NCI-H2171 treated with DMSO at 0.1 percent for 48 hours (cell line): ENCODE measurements at regions not wholly inside any gene's neighbourhood (a gene's known extent, or its start where the extent isn't known, plus 50 kb on each side); places are given as distances from the start of the nearest gene placed in this dataset.
"Not testable (repeated sequence)": the region's sequence is repeated elsewhere in the genome, so short reads cannot be mapped to it uniquely, and the experiment has no call there.

Experiments
- DNase-seq: peaks from one replicate; lab custom pipeline; 2025; lab: John Stamatoyannopoulos, UW

DNA sequence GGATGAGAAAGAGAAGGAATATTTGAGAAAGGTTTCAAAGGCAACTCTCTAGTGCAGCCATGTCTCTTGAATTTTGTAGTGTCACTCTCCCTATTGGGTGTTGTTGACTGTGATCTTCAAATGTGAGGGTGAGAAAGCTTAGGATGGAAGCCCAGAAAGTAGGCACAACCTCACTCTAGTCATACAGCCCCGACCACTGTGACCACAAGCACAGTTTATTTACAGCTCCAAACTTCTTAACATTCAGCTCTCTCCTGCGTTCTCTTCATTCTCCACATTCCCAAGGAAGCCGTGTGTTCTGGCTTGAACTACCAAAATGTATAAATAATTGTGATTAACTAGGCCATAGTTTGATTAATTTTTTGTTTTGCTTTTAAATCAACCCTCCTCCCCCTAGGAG is 542.9 kb downstream of the LRRC70 start:
- DNase-seq, result no peak

- DNase-seq, result no peak
Observed at GRCh38 chr5:63118221-63118620, 539.6 kb downstream of the LRRC70 start.

GRCh38 chr5:63111891-63112290 is 533.3 kb downstream of the LRRC70 start:
- DNase-seq, result no peak

GRCh38 chr5:63101870-63102269 is 523.3 kb downstream of the LRRC70 start:
- DNase-seq, result no peak

GRCh38 chr5:63097286-63097685 is 518.7 kb downstream of the LRRC70 start:
- DNase-seq, result no peak

- DNase-seq, result no peak
Observed at GRCh38 chr5:63094730-63095129, 516.1 kb downstream of the LRRC70 start.

DNA sequence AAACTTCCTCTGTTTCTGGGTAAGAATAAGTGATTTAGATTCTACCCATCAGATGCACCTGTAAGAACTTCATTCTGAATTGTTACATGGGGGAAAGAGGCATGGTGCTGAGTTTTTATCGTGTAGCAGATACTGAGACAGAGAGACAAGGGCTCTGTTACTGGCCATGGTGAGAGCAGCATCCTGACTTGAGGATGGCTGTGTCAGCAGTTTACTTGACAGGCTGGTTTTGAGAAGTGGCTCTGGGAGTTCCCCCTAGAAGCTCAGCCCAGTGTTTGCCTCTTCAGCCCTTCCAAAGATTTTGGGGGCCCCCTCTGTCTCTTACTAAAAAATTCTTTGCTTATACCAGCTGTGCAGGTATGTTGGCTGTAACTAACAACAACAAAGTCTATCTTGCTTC is 510.5 kb downstream of the LRRC70 start:
- DNase-seq, result no peak

GRCh38 chr5:63085561-63085960 is 506.9 kb downstream of the LRRC70 start:
- DNase-seq, result no peak

- not testable (repeated sequence) for DNase-seq
Observed at GRCh38 chr5:63083689-63084088, 505.1 kb downstream of the LRRC70 start.

DNA sequence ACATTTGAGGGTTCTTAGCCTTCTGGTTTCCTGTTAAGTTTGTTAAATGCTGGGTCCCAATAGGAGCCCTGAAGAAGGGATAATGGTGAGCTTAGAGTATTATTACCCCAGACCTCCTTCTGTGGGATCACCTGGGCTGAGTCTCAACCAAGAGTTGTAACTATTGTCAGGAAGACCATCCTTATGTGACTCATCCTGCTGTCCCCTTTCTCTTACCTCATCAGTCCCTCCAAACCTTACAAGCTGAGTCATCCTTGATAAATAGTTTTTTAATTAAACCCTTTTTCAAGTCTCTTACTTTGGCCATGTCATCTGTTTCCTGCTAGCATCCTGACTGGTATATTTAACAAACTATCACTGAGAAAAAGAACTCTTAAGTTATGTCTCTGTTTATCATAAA is 502.8 kb downstream of the LRRC70 start:
- DNase-seq, result no peak

DNA sequence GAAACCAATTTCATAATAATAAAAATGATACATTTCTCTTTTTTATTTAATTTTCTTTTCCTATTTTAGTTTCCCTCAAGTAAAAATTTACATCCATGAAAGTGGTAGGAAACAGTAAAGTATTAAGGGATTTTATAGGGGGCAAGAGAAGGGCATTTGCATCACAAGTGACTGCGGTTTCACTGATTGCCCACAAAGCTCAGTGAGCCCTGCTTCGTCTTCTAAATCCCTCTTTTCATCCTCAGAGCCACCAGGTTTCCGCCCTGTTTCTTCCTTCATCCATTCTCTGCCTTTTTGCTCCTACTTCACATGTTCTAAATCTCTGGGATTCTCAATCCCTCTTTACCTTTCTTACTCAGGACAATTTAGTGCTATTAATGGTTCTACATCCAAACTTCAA is 491.4 kb downstream of the LRRC70 start:
- DNase-seq, result no peak

DNA sequence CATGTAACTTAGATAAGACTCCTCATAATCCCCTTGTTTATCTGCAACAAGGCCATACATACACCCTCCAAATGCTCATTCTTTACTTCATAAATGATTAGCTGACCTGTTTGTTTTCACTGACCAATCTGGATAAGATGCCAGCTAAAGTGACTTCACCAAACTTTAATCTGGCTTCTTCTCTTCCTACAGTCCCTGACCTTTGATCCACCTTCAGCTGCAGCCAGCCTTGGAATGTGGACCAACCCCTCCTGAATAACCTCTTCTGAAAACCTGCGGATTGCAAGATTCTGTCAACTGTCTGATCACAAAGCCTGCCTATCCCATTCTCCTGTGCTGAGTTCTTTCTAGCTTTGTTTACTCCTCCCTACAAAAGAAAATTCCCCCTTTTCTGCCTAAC is 476.8 kb downstream of the LRRC70 start:
- DNase-seq, result no peak

GRCh38 chr5:63053019-63053638 is 474.5 kb downstream of the LRRC70 start:
- no peak for DNase-seq

DNA sequence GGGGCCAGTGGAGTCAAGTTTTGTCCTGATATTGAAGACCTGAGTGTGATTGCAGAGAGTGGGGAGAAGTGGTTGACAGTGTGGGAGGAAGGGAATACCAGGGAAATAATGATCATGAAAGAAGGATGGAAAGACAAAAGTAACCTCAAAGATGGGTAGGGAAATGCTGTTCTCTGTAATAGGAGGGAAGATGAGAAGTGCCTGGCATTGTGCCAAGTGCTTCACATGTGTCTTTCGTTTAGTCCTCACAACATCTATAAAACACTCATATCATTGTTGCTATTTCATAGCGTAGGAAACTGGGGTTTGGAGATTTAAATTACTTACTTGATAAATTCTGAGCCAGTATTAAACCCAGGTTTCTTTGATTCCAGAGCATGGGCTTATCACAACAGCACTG is 472.3 kb downstream of the LRRC70 start:
- no peak for DNase-seq

DNA sequence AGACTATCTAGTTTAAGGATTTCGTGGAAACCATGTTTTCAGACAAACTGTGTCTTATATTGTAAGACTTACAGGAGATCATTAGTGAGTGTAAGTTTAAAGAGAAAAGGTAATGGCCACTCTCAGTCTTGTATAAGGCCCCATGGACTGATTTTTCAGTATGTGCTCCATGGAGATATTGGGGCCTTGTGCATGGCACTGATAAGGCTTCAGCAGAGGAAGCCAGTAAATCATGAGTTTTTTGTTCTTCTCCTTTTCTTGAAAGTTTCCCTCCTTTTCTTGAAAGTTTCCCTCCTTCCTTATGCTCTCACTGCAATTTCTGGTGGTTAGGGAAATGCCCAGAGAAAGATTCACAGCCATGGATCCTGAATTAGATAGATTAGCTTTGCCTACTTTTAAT is 471.3 kb downstream of the LRRC70 start:
- DNase-seq, result no peak

- no peak for DNase-seq
Observed at GRCh38 chr5:63043792-63044191, 465.2 kb downstream of the LRRC70 start.

GRCh38 chr5:63032343-63032742 is 453.7 kb downstream of the LRRC70 start:
- no peak for DNase-seq

DNA sequence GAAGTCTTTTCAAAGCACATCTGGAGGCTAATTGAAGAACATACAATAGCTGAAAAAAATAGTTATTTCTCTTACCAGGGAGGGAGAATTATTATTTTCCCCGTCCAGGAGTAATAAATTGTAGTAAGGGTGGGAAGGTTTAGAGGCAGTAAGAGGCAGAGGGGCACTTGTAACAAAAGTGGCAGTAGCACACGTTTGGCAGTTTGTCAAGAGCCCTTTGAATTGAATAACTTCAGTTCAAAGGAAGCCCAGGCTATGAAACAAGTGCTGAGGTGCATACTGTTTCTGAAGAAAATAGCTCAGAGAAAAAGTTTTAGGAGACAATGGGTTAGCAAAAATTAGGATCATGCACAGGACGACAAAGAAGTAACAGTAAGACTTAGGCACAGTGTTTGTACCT is 451.3 kb downstream of the LRRC70 start:
- DNase-seq, result no peak

DNA sequence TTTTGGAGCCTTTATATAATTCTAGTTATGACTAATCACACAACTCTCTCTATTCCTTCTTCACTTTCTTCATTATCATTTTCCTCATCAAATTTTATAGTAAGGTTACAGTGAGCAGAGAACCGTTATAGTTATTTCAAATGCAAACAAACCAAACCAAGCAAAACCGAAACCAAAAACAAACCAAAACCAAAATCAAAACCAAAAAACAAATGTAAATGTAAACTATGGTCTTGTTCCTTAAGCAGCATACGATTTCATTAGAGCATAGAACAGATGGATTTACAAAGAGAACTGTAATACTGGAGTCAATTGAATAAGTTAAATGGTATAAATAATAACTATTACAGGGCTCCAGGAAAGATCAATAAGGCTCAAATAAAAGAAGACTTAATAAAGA is 447.1 kb downstream of the LRRC70 start:
- no peak for DNase-seq

GRCh38 chr5:63022403-63022802 is 443.8 kb downstream of the LRRC70 start:
- DNase-seq, result no peak

DNA sequence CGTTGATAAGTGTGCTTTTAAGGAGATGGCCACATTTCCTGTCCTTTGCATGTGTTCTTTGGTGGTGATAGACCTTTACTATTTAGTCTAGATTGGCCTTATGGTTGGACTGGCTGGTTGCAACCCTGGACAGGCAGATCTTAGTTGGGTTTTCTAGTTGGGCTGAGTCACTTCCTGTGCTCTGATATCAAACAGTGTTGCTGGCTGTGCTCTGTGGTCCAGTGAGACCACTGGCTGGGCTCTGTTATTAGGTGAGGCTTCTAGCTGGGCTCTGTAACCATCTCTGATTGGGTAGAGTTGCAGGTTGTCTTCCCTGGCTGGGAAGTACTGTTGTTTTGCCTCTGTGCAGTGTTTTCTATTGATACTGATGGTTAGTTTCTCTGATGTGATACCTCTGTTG is 432.5 kb downstream of the LRRC70 start:
- no peak for DNase-seq

GRCh38 chr5:63008195-63008594 is 429.6 kb downstream of the LRRC70 start:
- no peak for DNase-seq

- not testable (repeated sequence) for DNase-seq
Observed at GRCh38 chr5:62994842-62995241, 416.2 kb downstream of the LRRC70 start.

DNA sequence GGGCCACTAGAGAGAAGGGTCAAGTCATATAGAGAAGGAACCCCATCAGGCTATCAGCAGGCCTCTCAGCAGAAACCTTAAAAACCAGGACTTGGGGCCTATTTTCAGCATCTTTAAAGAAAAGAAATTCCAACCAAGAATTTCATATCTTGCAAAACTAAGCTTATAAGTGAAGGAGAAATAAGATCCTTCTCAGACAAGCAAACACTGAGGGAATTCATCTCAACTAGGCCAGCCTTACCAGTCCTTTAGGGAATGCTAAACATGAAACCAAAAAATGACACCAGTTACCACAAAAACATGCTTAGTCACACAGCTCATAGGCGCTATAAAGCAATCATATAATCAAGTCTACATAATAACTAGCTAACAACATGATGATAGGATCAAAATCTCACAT is 407.1 kb downstream of the LRRC70 start:
- DNase-seq, result no peak

GRCh38 chr5:62982348-62982747 is 403.7 kb downstream of the LRRC70 start:
- no peak for DNase-seq
